H1 (cell line): ENCODE measurements at regions not wholly inside any gene's neighbourhood (a gene's known extent, or its start where the extent isn't known, plus 50 kb on each side); places are given as distances from the start of the nearest gene placed in this dataset.

ENCODE experiments used
- CTCF ChIA-PET: fragments of 300-600 bp; sonication (Branson Sonifier 250); formaldehyde crosslinking; loops from one replicate; lab custom pipeline; 2021; ENCODE audit not compliant: partially characterized antibody; lab: Charles Lee
- POLR2A ChIA-PET: fragments of 300-600 bp; sonication (Branson Sonifier 250); formaldehyde crosslinking; loops from one replicate; lab custom pipeline; 2021; ENCODE audit warnings: inconsistent platforms; ENCODE audit not compliant: partially characterized antibody; lab: Charles Lee
- DNase-seq, 2 experiments: peaks; one replicate each; pipeline versions ENCODE4 v3.0.0 to v3.0.0-alpha.2; 2010 to 2022; ENCODE audit warnings: low spot score in 2 of 2, low read depth in 1 of 2, mixed read lengths in 1 of 2
- FAIRE-seq: peaks from 2 replicates; lab custom pipeline; 2011; peaks lifted over from hg19 to GRCh38; lab: Jason Lieb, UNC
- H2AFZ ChIP-seq: 2 replicates; pipeline ENCODE4 v1.8.1; 2012; ENCODE audit warnings: low read length, inconsistent platforms
- H2AK5ac ChIP-seq: 2 replicates; pipeline ENCODE4 v1.6.1; 2013; ENCODE audit warnings: low read depth, low read length
- H2BK120ac ChIP-seq: replicated peaks from 2 replicates; pipeline ENCODE3; 2013; ENCODE audit warnings: low read depth, low read length, inconsistent platforms
- H2BK12ac ChIP-seq: 2 replicates; pipeline ENCODE4 v1.6.1; 2013; ENCODE audit warnings: low read depth, low read length
- H2BK15ac ChIP-seq: 2 replicates; pipeline ENCODE4 v1.6.1; 2013; ENCODE audit warnings: low read length
- H2BK20ac ChIP-seq: 2 replicates; pipeline ENCODE4 v1.6.1; 2013; ENCODE audit warnings: low read length
- H2BK5ac ChIP-seq: 2 replicates; pipeline ENCODE4 v1.6.1; 2013; ENCODE audit warnings: low read depth, low read length
- H3K14ac ChIP-seq: 2 replicates; pipeline ENCODE4 v1.6.1; 2013; ENCODE audit warnings: inconsistent platforms; ENCODE audit not compliant: insufficient read length
- H3K18ac ChIP-seq: 2 replicates; pipeline ENCODE4 v1.6.1; 2013; ENCODE audit warnings: low read length; ENCODE audit errors: extremely low read depth
- H3K23ac ChIP-seq: 2 replicates; pipeline ENCODE4 v1.6.1; 2013; ENCODE audit warnings: inconsistent platforms; ENCODE audit not compliant: insufficient read length
- H3K23me2 ChIP-seq: 2 replicates; pipeline ENCODE4 v1.6.1; 2013; ENCODE audit warnings: low read depth, low read length
- H3K27ac ChIP-seq: 2 replicates; pipeline ENCODE4 v1.6.1; 2011; ENCODE audit warnings: low read depth, low read length, inconsistent platforms
- H3K27me3 ChIP-seq, 4 experiments: replicated peaks in 1 of 4; 1 replicate in 1 of 4; 2 replicates in 3 of 4; pipeline versions ENCODE4 v1.6.1 to v1.8.1; 2011 to 2013; ENCODE audit warnings: low read length in 3 of 4, mild to moderate bottlenecking in 3 of 4, inconsistent platforms in 2 of 4, mixed read lengths in 2 of 4, moderate library complexity in 1 of 4; ENCODE audit not compliant: control insufficient read depth in 3 of 4, insufficient read depth in 3 of 4; ENCODE audit errors: extremely low read depth in 1 of 4
- H3K36me3 ChIP-seq, 4 experiments: 2 replicates each; pipeline versions ENCODE4 v1.6.1 to v1.8.1; 2011 to 2013; ENCODE audit warnings: mild to moderate bottlenecking in 4 of 4, low read length in 3 of 4, moderate library complexity in 2 of 4, control low read depth in 1 of 4, inconsistent platforms in 1 of 4; ENCODE audit not compliant: insufficient read depth in 4 of 4, control insufficient read depth in 2 of 4
- H3K4ac ChIP-seq: replicated peaks from 2 replicates; pipeline ENCODE3; 2013; ENCODE audit warnings: low read length, low read depth, mixed read lengths, inconsistent platforms; ENCODE audit not compliant: insufficient read length
- H3K4me1 ChIP-seq, 4 experiments: replicated peaks in 1 of 4; 1 replicate in 1 of 4; 2 replicates in 3 of 4; pipeline versions ENCODE4 v1.6.1 to v1.8.1; 2011 to 2013; ENCODE audit warnings: low read length in 3 of 4, inconsistent platforms in 2 of 4, mixed read lengths in 1 of 4; ENCODE audit not compliant: insufficient read depth in 4 of 4, control insufficient read depth in 3 of 4
- H3K4me2 ChIP-seq, 2 experiments: 2 replicates each; pipeline versions ENCODE4 v1.6.1 to v1.8.1; 2011 to 2013; ENCODE audit warnings: low read depth in 2 of 2, low read length in 2 of 2, control low read depth in 1 of 2, inconsistent platforms in 1 of 2, mild to moderate bottlenecking in 1 of 2; ENCODE audit not compliant: insufficient read depth in 1 of 2
- H3K4me3 ChIP-seq, 4 experiments: fragments of 200-600, 300-600 bp in 1 of 4; sonication (generic), shearing (Covaris generic), sonication (Bioruptor Twin) in 1 of 4; 2 replicates each; pipeline versions ENCODE4 v1.5.1 to v1.8.1; 2011 to 2016; ENCODE audit warnings: low read length in 4 of 4, low read depth in 3 of 4, control low read depth in 2 of 4, inconsistent platforms in 2 of 4, mild to moderate bottlenecking in 2 of 4, mixed read lengths in 1 of 4, moderate library complexity in 1 of 4; ENCODE audit not compliant: insufficient read depth in 2 of 4; ENCODE audit errors: extremely low read depth in 1 of 4
- H3K56ac ChIP-seq: replicated peaks from 2 replicates; pipeline ENCODE3; 2013; ENCODE audit warnings: low read depth, mild to moderate bottlenecking, mixed read lengths, low read length, inconsistent platforms; ENCODE audit not compliant: insufficient read length
- H3K79me1 ChIP-seq: 2 replicates; pipeline ENCODE4 v1.6.1; 2013; ENCODE audit warnings: low read depth, low read length, control low read depth
- H3K79me2 ChIP-seq, 2 experiments: 2 replicates each; pipeline versions ENCODE4 v1.6.1 to v1.8.1; 2012 to 2013; ENCODE audit warnings: low read length in 2 of 2, mild to moderate bottlenecking in 2 of 2, inconsistent platforms in 1 of 2; ENCODE audit not compliant: insufficient read depth in 2 of 2, control insufficient read depth in 1 of 2
- H3K9ac ChIP-seq, 4 experiments: replicated peaks in 1 of 4; 1 replicate in 1 of 4; 2 replicates in 3 of 4; pipeline versions ENCODE4 v1.6.1 to v1.8.1; 2011 to 2013; ENCODE audit warnings: low read depth in 3 of 4, low read length in 3 of 4, control low read depth in 2 of 4, mild to moderate bottlenecking in 2 of 4, moderate library complexity in 2 of 4, inconsistent platforms in 1 of 4; ENCODE audit errors: extremely low read depth in 1 of 4
- H3K9me3 ChIP-seq, 2 experiments: 2 replicates each; pipeline versions ENCODE4 v1.6.1 to v1.8.1; 2012 to 2013; ENCODE audit warnings: mild to moderate bottlenecking in 2 of 2, moderate library complexity in 2 of 2, control low read depth in 1 of 2, inconsistent platforms in 1 of 2, low read depth in 1 of 2, low read length in 1 of 2, mixed read lengths in 1 of 2; ENCODE audit not compliant: insufficient read depth in 2 of 2
- H4K20me1 ChIP-seq, 2 experiments: replicated peaks in 1 of 2; 2 replicates each; pipeline versions ENCODE3 to v1.8.1; 2011 to 2013; ENCODE audit warnings: inconsistent platforms in 2 of 2, low read length in 2 of 2, mild to moderate bottlenecking in 1 of 2; ENCODE audit not compliant: insufficient read depth in 2 of 2, control insufficient read depth in 1 of 2
- H4K5ac ChIP-seq: 2 replicates; pipeline ENCODE4 v1.6.1; 2013; ENCODE audit warnings: low read length, low read depth, mixed read lengths, inconsistent platforms; ENCODE audit not compliant: insufficient read length
- H4K8ac ChIP-seq: 2 replicates; pipeline ENCODE4 v1.8.0; 2013; ENCODE audit warnings: mild to moderate bottlenecking, moderate library complexity, low read length, inconsistent platforms; ENCODE audit not compliant: insufficient read depth; ENCODE audit errors: extremely low read depth
- H4K91ac ChIP-seq: replicated peaks from 2 replicates; pipeline ENCODE3; 2013; ENCODE audit warnings: low read length, mixed read lengths, inconsistent platforms; ENCODE audit not compliant: insufficient read length
- CBX5 ChIP-seq: fragments of 300-800, 300-1000 bp; sonication (generic); IDR thresholded peaks from 2 replicates; pipeline ENCODE4 v1.7.1; 2016; ENCODE audit warnings: antibody characterized with exemption, low read length, low read depth
- NANOG ChIP-seq: IDR thresholded peaks from 2 replicates; pipeline ENCODE4 v1.6.1; 2011; ENCODE audit warnings: low read length, low read depth, mild to moderate bottlenecking, inconsistent platforms; ENCODE audit not compliant: insufficient read depth, poor library complexity, severe bottlenecking
- SP1 ChIP-seq: IDR thresholded peaks from 2 replicates; pipeline ENCODE4 v1.6.1; 2011; ENCODE audit warnings: low read depth, low read length
- TEAD4 ChIP-seq: IDR thresholded peaks from 2 replicates; pipeline ENCODE4 v1.6.1; 2012; ENCODE audit warnings: low read depth, low read length, inconsistent platforms, mixed read lengths
- WGBS, 2 experiments: shearing (Covaris generic) in 1 of 2; methylation state at CpG; one replicate each; pipeline versions ENCODE4 v1.1.6 to v1.1.7; 2013 to 2015; ENCODE audit warnings: low lambda C conversion rate in 2 of 2, mixed read lengths in 2 of 2, inconsistent platforms in 1 of 2, low coverage in 1 of 2, missing lambda C conversion rate in 1 of 2; ENCODE audit not compliant: insufficient replicate concordance in 2 of 2, insufficient coverage in 1 of 2, insufficient read length in 1 of 2; ENCODE audit errors: extremely low coverage in 1 of 2, missing lambda C conversion rate in 1 of 2; 5-methylcytosine and 5-hydroxymethylcytosine counted together

- H4K20me1 ChIP-seq: no peaks in the 10 kb centered on the region
These were observed 528.6 kb downstream of the SUCLA2 start for GRCh38 chr13:47472516-47472915.

More at GRCh38 chr13:47472516-47472915, 528.6 kb downstream of the SUCLA2 start:
- DNase-seq (no peak), FAIRE-seq (no peak)
- no peak overlapping the region for H2BK20ac ChIP-seq
- H2AFZ ChIP-seq: no peak overlapping the region
- no peak overlapping the region for H2BK5ac ChIP-seq
- H3K9ac ChIP-seq: no peak overlapping the region
- 35% methylated on average over 2 of the region's 2 CpGs; no CpG with 5 or more reads in 1 of the 2 experiments for WGBS, 2 experiments
- ChIA-PET POLR2A (no interaction called here), CTCF (interaction anchor here (1.6 to 3.4 kb wide), 2 partner anchors 13 to 18 kb away, joined by 5 to 18 read pairs; no protein-coding TSS in a partner anchor)
- no peak overlapping the region for H4K91ac ChIP-seq
- H3K9me3 ChIP-seq: no peaks in the 10 kb centered on the region
- H3K14ac ChIP-seq: no peak overlapping the region
- peaks cover 0 to 8% (median 4%) of the 10 kb centered on the region in 4 experiments; a peak in 4 of 7 replicates for H3K4me1 ChIP-seq
- no peak overlapping the region for H3K4ac ChIP-seq
- H3K36me3 ChIP-seq: no peaks in the 10 kb centered on the region
- peak overlapping the region; percentile 70 for H2BK120ac ChIP-seq
- no peaks in the 10 kb centered on the region for H3K23me2 ChIP-seq
- H2BK15ac ChIP-seq: no peak overlapping the region
- no peaks in the 10 kb centered on the region for H3K27me3 ChIP-seq
- H3K56ac ChIP-seq: no peak overlapping the region
- no peak overlapping the region for H3K18ac ChIP-seq
- peak overlapping the region; percentile 3 to 30; a peak in 2 of 4 replicates for H3K4me2 ChIP-seq
- H3K79me1 ChIP-seq: no peaks in the 10 kb centered on the region
- no peaks in the 10 kb centered on the region for H3K79me2 ChIP-seq
- peak overlapping the region; percentile 50 for H2BK12ac ChIP-seq
- H3K4me3 ChIP-seq: peak overlapping the region in 1 of 4 experiments; percentile 22; a peak in 1 of 8 replicates
- H3K27ac ChIP-seq: no peak overlapping the region
- no peak overlapping the region for H4K8ac ChIP-seq
- TF ChIP-seq TEAD4 (peak; percentile 85), CBX5 (no peak), SP1 (peak; percentile 52; the same call in 1 of the 2 replicates), NANOG (peak; percentile 69)
- no peak overlapping the region for H2AK5ac ChIP-seq
- no peak overlapping the region for H4K5ac ChIP-seq
- no peak overlapping the region for H3K23ac ChIP-seq
